22Rv1 (cell line): ENCODE measurements at regions not wholly inside any gene's neighbourhood (a gene's known extent, or its start where the extent isn't known, plus 50 kb on each side); places are given as distances from the start of the nearest gene placed in this dataset.

Experiments
- ZFX ChIP-seq: fragments of 450-650 bp; IDR thresholded peaks from 2 replicates; pipeline ENCODE4 v1.6.1; 2017; ENCODE audit warnings: antibody characterized with exemption, borderline replicate concordance
- TF ChIP-seq, protein P1 (sequence below): fragments of 450-650 bp; IDR thresholded peaks from 2 replicates; pipeline ENCODE4 v1.5.1; 2017; ENCODE audit warnings: mild to moderate bottlenecking

DNA sequence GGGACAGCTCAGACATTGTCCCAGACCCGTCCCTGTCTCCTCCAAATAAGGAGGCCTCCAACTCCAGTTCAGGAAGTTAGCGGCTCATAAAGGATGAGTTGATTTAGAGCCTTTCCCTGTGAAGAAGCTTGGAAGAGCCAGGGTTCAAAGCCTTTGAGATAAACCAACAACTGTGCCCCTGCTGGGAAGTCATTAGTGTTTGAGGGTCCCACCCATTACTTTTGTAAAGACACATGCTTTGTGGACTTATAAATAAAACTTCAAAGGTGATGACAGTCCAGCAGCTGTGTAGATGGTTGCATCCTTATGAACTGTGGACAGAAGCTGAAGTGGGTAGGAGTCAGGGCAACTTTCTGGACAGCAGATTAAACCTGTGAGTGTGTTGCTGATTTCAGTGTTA lies 86.0 kb upstream of the PGRMC2 start:
- TF ChIP-seq, protein P1, sequence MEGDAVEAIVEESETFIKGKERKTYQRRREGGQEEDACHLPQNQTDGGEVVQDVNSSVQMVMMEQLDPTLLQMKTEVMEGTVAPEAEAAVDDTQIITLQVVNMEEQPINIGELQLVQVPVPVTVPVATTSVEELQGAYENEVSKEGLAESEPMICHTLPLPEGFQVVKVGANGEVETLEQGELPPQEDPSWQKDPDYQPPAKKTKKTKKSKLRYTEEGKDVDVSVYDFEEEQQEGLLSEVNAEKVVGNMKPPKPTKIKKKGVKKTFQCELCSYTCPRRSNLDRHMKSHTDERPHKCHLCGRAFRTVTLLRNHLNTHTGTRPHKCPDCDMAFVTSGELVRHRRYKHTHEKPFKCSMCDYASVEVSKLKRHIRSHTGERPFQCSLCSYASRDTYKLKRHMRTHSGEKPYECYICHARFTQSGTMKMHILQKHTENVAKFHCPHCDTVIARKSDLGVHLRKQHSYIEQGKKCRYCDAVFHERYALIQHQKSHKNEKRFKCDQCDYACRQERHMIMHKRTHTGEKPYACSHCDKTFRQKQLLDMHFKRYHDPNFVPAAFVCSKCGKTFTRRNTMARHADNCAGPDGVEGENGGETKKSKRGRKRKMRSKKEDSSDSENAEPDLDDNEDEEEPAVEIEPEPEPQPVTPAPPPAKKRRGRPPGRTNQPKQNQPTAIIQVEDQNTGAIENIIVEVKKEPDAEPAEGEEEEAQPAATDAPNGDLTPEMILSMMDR: no peak
- no peak for TF ChIP-seq ZFX
